ENCODE measurements at regions not wholly inside any gene's neighbourhood (a gene's known extent, or its start where the extent isn't known, plus 50 kb on each side); places are given as distances from the start of the nearest gene placed in this dataset.
A peak's percentile ranks its signal among the peaks of the same experiment; 100 is the strongest.
"Not testable (repeated sequence)": the region's sequence is repeated elsewhere in the genome, so short reads cannot be mapped to it uniquely, and the experiment has no call there.

DNA sequence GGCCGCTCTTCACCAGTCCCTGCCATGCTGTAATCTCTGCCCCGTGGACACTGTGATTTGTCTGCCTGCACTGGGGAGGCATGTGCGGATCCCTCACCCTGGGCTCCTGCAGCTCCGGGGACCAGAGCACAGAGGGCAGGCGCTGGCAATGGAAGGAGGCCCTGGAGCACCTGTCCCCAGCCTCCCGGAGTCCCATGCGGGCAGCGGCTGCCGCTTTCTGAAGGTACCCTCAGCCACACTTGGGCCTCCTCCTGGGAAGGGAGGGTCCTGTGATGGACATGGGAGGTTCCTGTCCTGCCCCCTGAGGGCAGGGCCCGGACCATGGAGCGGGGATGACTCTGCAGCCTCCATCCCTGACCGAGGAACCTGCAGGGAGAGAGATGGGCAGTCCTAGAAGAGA, 297.4 kb upstream of the SFSWAP start:
- DNase-seq = no peak

- DNase-seq = not testable (repeated sequence)
These were observed 296.6 kb upstream of the SFSWAP start for GRCh38 chr12:131414155-131414922.

- no peak for DNase-seq
These were observed 295.1 kb upstream of the SFSWAP start for GRCh38 chr12:131415781-131416180.

DNA sequence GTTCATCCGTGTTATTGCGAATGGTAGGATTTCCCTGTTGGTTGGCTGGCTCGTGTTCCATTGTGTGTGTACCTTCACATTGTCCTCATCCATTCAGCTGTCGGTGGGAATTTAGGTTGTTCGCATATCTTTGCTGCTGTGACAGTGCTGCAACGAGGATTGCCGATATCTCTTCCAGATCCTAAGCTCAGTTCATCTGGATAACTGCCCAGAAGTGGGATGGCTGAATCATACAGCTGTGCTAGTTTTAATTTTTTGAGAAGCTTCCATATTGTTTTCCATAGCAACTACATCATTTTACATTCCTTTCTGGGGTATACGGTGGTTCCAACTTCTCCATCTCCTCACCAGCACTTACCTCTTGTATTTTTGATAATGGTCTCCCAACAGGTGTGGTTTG, 292.8 kb upstream of the SFSWAP start:
- DNase-seq = peak; percentile 59

DNA sequence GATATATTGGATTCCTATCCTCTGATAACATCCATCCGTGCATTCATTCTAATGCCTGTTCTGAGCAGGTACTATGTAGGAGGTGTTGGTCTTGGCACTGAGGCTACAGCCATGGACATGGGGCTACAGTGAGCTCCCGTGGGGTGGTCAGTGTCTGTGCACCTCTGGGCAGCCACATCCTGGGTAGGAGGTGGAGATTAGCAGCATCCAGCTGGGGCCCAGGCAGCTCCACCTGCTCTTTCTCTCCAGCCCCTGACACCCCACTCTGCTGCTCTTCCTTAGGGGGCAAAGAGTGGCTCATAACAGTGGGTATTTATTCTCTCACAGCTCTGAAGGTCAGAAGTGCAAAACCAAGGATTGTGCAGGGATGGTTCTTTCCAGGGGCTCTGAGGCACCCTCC, 292.0 kb upstream of the SFSWAP start:
- no peak for DNase-seq

GRCh38 chr12:131420867-131421447, 289.9 kb upstream of the SFSWAP start:
- no peak for DNase-seq

DNA sequence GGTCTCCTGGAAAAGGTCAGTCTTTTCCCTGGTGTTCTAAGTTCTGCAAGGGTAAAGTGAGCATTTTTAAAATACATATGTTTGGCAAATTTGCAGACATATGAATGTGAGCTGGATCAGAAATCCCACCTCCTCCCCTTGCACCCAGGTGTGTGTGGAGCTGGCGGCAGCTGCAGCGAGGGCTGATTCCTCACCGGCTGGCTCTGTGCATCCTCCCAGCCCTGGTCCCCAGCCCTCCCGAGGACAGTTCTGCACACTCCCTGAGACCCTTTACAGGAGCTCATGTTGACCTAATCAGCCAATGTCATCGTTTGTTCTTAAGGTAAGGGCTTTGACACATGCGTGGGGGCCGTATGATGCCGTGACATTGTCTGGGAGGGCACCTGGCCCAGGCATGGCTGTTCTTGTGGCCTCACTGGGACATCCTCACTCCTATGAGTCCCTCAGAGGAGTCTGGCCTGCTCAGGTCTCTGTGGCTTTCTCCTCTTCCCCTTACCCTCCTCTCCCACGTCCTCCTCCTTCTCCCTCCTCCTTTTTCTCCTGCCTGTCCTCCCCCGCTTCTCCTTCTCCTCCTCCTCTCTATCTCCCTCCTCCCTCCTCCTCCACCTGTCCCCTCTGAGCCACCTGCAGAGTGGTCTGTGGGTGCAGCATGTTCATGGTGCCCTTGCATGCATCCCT, 289.2 kb upstream of the SFSWAP start:
- DNase-seq = no peak

DNA sequence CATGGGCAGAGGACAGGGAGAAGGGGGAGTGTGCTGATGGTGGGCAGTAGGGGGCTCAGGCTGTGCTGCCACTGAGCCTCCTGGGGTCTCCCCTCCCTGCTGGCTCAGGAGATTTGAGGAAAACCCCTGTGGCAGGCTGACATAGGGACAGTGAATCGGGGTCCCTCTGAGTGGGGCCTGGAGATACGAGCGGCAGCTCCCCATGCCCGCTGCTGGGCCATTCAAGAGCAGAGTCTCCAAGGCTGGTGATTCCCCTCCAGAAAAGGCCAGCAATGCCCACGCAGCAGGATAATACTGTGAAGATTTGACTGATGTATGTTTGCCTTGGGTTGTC, 288.7 kb upstream of the SFSWAP start:
- DNase-seq = no peak

DNA sequence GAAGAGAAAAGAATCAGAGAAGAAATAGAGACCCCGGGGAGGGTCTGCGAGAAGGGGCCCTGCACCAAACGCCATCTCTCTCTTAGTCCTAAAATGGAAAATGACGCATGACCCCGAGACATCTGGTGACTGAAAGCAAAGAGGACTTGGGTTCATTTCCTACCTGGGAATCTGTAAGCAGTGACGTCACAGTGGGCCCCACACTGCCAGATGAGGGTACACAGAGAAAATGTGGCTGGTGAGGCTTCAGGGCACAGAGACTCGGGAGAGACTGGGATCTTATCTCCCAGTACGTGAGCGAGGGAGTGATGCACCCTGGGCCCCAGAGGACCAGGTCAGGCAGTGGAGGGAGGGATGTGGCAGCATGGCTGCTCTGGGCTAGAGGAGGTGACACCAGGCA, 288.1 kb upstream of the SFSWAP start:
- no peak for DNase-seq

GRCh38 chr12:131424270-131424669, 286.6 kb upstream of the SFSWAP start:
- DNase-seq = no peak

DNA sequence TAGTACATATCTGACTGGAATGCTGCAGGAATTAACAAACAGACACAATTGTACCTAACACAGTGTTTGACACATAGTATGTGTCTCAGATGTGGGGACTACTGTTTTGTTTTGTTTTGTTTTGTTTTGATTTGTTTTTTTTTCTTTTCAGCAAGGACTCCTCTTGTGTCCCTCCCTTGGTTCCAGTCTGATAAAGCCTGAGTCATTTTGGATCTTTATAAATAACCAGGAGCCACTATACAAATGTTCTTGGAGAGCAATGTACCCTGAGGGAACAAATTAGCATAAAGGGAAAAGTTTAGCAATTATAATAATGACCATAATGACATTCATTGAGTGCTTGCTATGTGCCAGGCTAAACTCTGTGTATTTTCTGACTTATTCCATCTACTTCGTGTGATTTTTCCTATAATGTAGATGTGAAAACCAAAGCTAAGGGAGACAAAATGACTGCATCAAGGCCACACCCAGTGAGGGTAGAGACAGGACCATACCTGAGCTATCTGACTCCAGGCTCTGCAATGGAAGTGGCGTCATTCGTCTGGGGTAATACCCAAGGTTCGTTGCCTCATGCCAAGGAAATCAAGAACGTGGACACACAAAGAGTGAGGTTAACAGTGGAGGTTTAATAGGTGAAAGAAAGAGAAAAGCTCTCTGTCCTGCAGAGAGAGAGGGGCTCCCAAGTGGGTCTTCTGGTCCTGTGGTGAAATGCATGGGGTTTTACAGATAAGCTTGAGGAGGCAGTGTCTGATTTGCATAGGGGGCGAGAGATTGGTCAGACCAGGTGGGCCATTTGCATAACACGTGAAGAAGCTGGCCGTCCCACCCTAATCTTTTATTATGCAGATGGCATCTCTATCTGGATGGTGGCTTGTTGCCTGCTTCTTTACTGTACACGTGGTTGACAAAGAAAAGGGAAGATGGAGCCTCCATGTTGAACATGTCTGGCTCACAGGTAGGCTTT, 285.5 kb upstream of the SFSWAP start:
- DNase-seq = no peak

- DNase-seq = no peak
These were observed 282.7 kb upstream of the SFSWAP start for GRCh38 chr12:131428091-131428685.

- DNase-seq = not testable (repeated sequence)
These were observed 281.7 kb upstream of the SFSWAP start for GRCh38 chr12:131429221-131429620.

- not testable (repeated sequence) for DNase-seq
These were observed 281.2 kb upstream of the SFSWAP start for GRCh38 chr12:131429697-131430096.

- DNase-seq = no peak
These were observed 280.6 kb upstream of the SFSWAP start for GRCh38 chr12:131430158-131430742.

GRCh38 chr12:131431126-131431655, 279.7 kb upstream of the SFSWAP start:
- not testable (repeated sequence) for DNase-seq

- DNase-seq = no peak
These were observed 278.2 kb upstream of the SFSWAP start for GRCh38 chr12:131432532-131433260.

DNA sequence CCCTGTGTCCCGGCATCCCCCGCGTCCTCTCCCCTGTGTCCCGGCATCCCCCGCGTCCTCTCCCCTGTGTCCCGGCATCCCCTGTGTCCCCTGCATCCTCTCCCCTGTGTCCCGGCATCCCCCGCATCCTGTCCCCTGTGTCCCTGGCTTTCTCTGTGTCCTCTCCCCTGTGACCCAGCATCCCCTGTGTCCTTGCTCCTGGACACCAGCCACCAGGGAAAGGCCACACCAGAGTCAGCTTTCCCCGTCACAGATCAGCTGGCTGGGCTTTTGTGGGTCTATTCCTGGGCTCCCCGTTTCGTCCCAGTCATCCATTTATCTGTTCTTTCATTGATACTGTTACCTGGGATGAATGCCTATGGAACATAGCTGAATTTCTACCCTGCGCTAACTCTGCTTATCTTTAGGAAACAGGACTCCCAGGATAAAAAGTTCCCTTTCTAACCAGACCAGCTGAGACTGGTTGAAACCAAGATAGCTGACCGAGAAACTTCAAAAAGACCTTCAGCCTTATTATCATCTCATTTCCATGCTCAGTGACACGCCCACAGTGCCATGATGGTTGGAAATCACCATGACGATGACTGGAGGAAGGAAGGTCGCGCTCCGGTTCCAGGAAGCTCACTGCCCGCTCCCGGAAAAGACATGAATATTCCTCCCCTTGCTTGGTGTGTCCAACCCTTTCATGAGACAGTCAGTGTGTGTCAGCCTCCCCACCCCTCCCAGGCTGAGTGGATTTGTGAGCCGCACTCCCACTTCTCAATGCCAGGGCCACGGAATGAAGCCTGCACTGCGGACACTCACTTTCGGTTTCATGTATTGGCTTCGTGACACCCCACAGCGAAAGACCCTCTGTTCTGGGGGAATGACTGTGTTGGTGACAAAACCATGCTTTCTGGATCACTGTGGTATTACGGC, 276.4 kb upstream of the SFSWAP start:
- DNase-seq = no peak
